Keratinocyte (primary cell): ENCODE measurements at regions not wholly inside any gene's neighbourhood (a gene's known extent, or its start where the extent isn't known, plus 50 kb on each side); places are given as distances from the start of the nearest gene placed in this dataset.

ENCODE experiments used
- CTCF ChIP-seq, 3 experiments: IDR thresholded peaks in 1 of 3; conservative IDR thresholded peaks in 1 of 3; optimal IDR thresholded peaks in 1 of 3; 2 replicates in 2 of 3; 3 replicates in 1 of 3; pipeline versions ENCODE3 to v1.5.1; 2011; ENCODE audit warnings: low read length in 3 of 3, mild to moderate bottlenecking in 3 of 3, moderate library complexity in 2 of 3, control low read depth in 1 of 3, inconsistent platforms in 1 of 3; ENCODE audit not compliant: insufficient read depth in 2 of 3; ENCODE audit errors: extremely low read depth in 1 of 3
- EZH2 ChIP-seq: IDR thresholded peaks from one replicate; pipeline ENCODE4 v1.6.1; 2012; ENCODE audit warnings: inconsistent platforms, mild to moderate bottlenecking, low read length, moderate library complexity

DNA sequence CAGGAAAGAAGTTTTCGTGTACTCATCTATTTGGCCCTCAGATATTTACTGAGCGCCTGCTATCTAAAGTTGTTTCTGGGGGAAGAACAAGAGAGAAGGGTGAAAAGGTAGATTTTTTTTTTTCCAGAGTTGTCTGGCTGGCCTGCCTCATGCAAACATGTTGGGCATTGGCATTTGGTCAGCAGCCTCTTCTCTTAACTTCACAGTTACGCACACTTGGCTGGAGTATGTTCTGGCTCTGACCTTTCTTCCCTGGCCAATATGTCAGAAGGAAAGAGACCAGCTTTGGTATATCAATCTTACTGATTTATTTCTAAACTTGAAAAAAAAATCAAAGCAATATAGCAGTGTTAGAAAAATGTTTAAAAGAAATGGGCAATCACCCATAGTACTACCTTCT, 54.2 kb upstream of the GRAMD1B start:
- TF ChIP-seq CTCF (optimal IDR thresholded peaks at IDR 0.05 in 1 of 3, IDR thresholded peaks at IDR 0.05 in 1 of 3, conservative IDR thresholded peaks at IDR 0.05 in 1 of 3; ENCODE audit: extremely low read depth in 1 of 3, insufficient read depth in 2 of 3, low read length in 3 of 3) (no peak), EZH2 (no peak)
